ENCODE measurements at regions not wholly inside any gene's neighbourhood (a gene's known extent, or its start where the extent isn't known, plus 50 kb on each side); places are given as distances from the start of the nearest gene placed in this dataset.

- Histone ChIP-seq H3K27ac (ENCODE audit: low read depth, low read length) (no peak overlapping the region), H3K4me2 (ENCODE audit: low read length) (peak overlapping the region; percentile 26), H3K27me3 (ENCODE audit: insufficient read depth, low read length) (peaks cover 15% of the 10 kb centered on the region), H4K20me1 (ENCODE audit: insufficient read depth) (no peaks in the 10 kb centered on the region), H3K9ac (ENCODE audit: low read length) (no peak overlapping the region), H3K36me3 (ENCODE audit: control insufficient read depth in 1 of 2, insufficient read depth in 2 of 2, low read length in 2 of 2) (no peaks in the 10 kb centered on the region), H3K9me3 (ENCODE audit: control insufficient read depth in 1 of 2, insufficient read depth in 1 of 2, low read depth in 1 of 2, low read length in 2 of 2) (no peaks in the 10 kb centered on the region), H3K9me2 (ENCODE audit: insufficient read depth) (no peaks in the 10 kb centered on the region), H2AFZ (ENCODE audit: low read depth, low read length, poor library complexity, severe bottlenecking) (no peak overlapping the region), H3K4me1 (ENCODE audit: control insufficient read depth in 1 of 2, insufficient read depth in 2 of 2, low read length in 2 of 2) (peaks cover 0 to 9% of the 10 kb centered on the region in 2 experiments; a peak in 1 of 4 replicates), H3K4me3 (replicated peaks in 1 of 2; ENCODE audit: low read depth in 1 of 2, low read length in 2 of 2) (no peak overlapping the region), H3K79me2 (ENCODE audit: insufficient read depth, low read length) (no peaks in the 10 kb centered on the region)
- ATAC-seq (no peak), DNase-seq (ENCODE audit: low read depth, low spot score) (no peak)
- no TSS peak for BruUV-seq (replicated peaks)
- no peak for TF ChIP-seq POLR2AphosphoS5 (IDR thresholded peaks at IDR 0.05; ENCODE audit: low read depth, low read length)
- no peak for TF ChIP-seq ZNF274 (IDR thresholded peaks at IDR 0.05; ENCODE audit: low read depth, low read length)
- no peak for TF ChIP-seq EZH2phosphoT487 (IDR thresholded peaks at IDR 0.05; ENCODE audit: borderline replicate concordance)
- no peak for TF ChIP-seq ELF1 (IDR thresholded peaks at IDR 0.05; ENCODE audit: borderline replicate concordance, low read depth)
- TF ChIP-seq CEBPB (IDR thresholded peaks at IDR 0.05; ENCODE audit: low read depth), result no peak
- TF ChIP-seq JUND (IDR thresholded peaks at IDR 0.05), result no peak
- no peak for TF ChIP-seq SP1 (IDR thresholded peaks at IDR 0.05; ENCODE audit: low read depth)
- TF ChIP-seq SRF (IDR thresholded peaks at IDR 0.05; ENCODE audit: low read depth), result no peak
- no peak for TF ChIP-seq RAD21 (IDR thresholded peaks at IDR 0.05; ENCODE audit: low read depth)
- TF ChIP-seq CBX3 (IDR thresholded peaks at IDR 0.05; ENCODE audit: low read depth), result no peak
- TF ChIP-seq ZFX (IDR thresholded peaks at IDR 0.05), result no peak
- no peak for TF ChIP-seq REST (IDR thresholded peaks at IDR 0.05; ENCODE audit: low read depth)
- TF ChIP-seq EZH2 (IDR thresholded peaks at IDR 0.05), result no peak
- intact Hi-C loops (cut with micrococcal nuclease), result no loop called here
- ChIA-PET POLR2A (no interaction called here), CTCF (interaction anchor here (0.8 kb wide), 1 partner anchor 54 kb away, joined by 3 read pairs; no protein-coding TSS in a partner anchor), RAD21 (ENCODE audit: low non-redundant PET in 1 of 2, low total read pairs in 2 of 2, uncharacterized antibody in 2 of 2, unreplicated experiment in 2 of 2) (no interaction called here)
These were observed 104.8 kb upstream of the CD180 start for GRCh38 chr5:67301285-67301903.
